ENCODE measurements at regions not wholly inside any gene's neighbourhood (a gene's known extent, or its start where the extent isn't known, plus 50 kb on each side); places are given as distances from the start of the nearest gene placed in this dataset.

DNA sequence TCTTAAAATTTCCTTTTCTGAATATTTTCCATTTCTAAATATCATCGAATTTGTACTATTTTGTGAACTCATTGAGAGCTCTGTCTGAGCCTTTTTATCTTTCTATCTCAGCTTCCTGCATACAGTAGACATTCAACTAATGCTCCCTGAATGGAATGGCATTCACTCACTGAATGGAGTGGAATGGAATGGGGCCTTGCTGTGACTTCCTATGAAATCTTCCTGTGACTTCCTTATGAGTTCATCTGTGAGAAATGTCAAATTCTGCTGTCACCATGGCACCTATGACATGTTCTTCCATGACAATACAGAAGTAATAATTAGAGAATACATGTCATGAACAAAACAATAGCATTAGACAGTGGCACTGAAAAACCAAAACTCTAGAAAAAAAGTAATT lies 199.6 kb downstream of the NR4A2 start:
- TF ChIP-seq, protein P1, sequence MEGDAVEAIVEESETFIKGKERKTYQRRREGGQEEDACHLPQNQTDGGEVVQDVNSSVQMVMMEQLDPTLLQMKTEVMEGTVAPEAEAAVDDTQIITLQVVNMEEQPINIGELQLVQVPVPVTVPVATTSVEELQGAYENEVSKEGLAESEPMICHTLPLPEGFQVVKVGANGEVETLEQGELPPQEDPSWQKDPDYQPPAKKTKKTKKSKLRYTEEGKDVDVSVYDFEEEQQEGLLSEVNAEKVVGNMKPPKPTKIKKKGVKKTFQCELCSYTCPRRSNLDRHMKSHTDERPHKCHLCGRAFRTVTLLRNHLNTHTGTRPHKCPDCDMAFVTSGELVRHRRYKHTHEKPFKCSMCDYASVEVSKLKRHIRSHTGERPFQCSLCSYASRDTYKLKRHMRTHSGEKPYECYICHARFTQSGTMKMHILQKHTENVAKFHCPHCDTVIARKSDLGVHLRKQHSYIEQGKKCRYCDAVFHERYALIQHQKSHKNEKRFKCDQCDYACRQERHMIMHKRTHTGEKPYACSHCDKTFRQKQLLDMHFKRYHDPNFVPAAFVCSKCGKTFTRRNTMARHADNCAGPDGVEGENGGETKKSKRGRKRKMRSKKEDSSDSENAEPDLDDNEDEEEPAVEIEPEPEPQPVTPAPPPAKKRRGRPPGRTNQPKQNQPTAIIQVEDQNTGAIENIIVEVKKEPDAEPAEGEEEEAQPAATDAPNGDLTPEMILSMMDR (IDR thresholded peaks at IDR 0.05): no peak
- TF ChIP-seq POLR2A (IDR thresholded peaks at IDR 0.05): no peak
